ENCODE measurements at regions not wholly inside any gene's neighbourhood (a gene's known extent, or its start where the extent isn't known, plus 50 kb on each side); places are given as distances from the start of the nearest gene placed in this dataset.
A peak's percentile ranks its signal among the peaks of the same experiment; 100 is the strongest.

- no peaks in the 10 kb centered on the region for H3K27me3 ChIP-seq
- TF ChIP-seq, protein P1, sequence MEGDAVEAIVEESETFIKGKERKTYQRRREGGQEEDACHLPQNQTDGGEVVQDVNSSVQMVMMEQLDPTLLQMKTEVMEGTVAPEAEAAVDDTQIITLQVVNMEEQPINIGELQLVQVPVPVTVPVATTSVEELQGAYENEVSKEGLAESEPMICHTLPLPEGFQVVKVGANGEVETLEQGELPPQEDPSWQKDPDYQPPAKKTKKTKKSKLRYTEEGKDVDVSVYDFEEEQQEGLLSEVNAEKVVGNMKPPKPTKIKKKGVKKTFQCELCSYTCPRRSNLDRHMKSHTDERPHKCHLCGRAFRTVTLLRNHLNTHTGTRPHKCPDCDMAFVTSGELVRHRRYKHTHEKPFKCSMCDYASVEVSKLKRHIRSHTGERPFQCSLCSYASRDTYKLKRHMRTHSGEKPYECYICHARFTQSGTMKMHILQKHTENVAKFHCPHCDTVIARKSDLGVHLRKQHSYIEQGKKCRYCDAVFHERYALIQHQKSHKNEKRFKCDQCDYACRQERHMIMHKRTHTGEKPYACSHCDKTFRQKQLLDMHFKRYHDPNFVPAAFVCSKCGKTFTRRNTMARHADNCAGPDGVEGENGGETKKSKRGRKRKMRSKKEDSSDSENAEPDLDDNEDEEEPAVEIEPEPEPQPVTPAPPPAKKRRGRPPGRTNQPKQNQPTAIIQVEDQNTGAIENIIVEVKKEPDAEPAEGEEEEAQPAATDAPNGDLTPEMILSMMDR (IDR thresholded peaks at IDR 0.05): no peak
- TF ChIP-seq POLR2A (IDR thresholded peaks at IDR 0.05): no peak
- no peak for DNase-seq
- H3K4me1 ChIP-seq (replicated peaks in 1 of 2): no peaks in the 10 kb centered on the region
- intact Hi-C loops (cut with DNase I): no loop called here
- H3K36me3 ChIP-seq (replicated peaks in 1 of 2): no peaks in the 10 kb centered on the region
- no peak overlapping the region for H3K4me3 ChIP-seq
- no peak overlapping the region for H3K27ac ChIP-seq
- 51 to 83% (median 61%) methylated on average over 3 of the region's 3 CpGs for WGBS, 4 donors
- no peaks in the 10 kb centered on the region for H3K9me3 ChIP-seq (replicated peaks in 1 of 3)
These were observed 1531.0 kb downstream of the UQCRFS1 start for GRCh38 chr19:27681972-27682371.

DNA sequence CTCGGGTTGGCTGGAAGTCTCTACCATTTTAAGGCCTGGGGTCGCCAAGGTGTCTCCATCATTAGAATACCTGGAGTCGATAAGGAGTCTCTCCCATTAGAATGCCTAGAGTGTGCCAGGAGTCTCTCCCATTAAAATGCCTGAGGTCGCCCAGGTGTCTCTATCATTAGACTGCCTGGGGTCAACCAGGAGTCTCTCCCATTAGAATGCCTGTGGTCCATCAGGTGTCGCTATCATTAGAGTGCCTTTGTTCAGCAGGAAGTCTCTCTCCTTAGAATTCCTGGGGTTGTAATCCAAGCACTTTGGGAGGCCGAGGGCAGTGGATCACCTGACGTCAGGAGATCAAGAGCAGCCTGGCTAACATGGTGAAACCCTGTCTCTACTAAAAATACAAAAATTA lies 1533.0 kb downstream of the UQCRFS1 start:
- TF ChIP-seq POLR2A (IDR thresholded peaks at IDR 0.05): no peak
- TF ChIP-seq, protein P1 (IDR thresholded peaks at IDR 0.05): no peak
- no peaks in the 10 kb centered on the region for H3K36me3 ChIP-seq (replicated peaks in 1 of 2)
- H3K4me1 ChIP-seq (replicated peaks in 1 of 2): no peaks in the 10 kb centered on the region
- H3K27me3 ChIP-seq: no peaks in the 10 kb centered on the region
- no peak overlapping the region for H3K27ac ChIP-seq
- 63 to 86% (median 72%) methylated on average over 5 to 7 of the region's 7 CpGs for WGBS, 4 donors
- no peaks in the 10 kb centered on the region for H3K9me3 ChIP-seq (replicated peaks in 1 of 3)
- no peak overlapping the region for H3K4me3 ChIP-seq
- intact Hi-C loops (cut with DNase I): no loop called here
- peak in 1 of 7 donors; percentile 18 for DNase-seq

- TF ChIP-seq, protein P1 (IDR thresholded peaks at IDR 0.05): no peak
- no peak for TF ChIP-seq POLR2A (IDR thresholded peaks at IDR 0.05)
- no peaks in the 10 kb centered on the region for H3K4me1 ChIP-seq (replicated peaks in 1 of 2)
- no peak overlapping the region for H3K27ac ChIP-seq
- no peak overlapping the region for H3K4me3 ChIP-seq
- intact Hi-C loops (cut with DNase I): no loop called here
- no peaks in the 10 kb centered on the region for H3K27me3 ChIP-seq
- peak in 1 of 7 donors; percentile 28 for DNase-seq
- H3K9me3 ChIP-seq (replicated peaks in 1 of 3): no peaks in the 10 kb centered on the region
- H3K36me3 ChIP-seq (replicated peaks in 1 of 2): no peaks in the 10 kb centered on the region
- WGBS, 4 donors: 51 to 75% (median 66%) methylated on average over 5 to 8 of the region's 8 CpGs
These were observed 1533.6 kb downstream of the UQCRFS1 start for GRCh38 chr19:27679399-27679798.

- Histone ChIP-seq H3K4me1 (replicated peaks in 1 of 2) (no peaks in the 10 kb centered on the region), H3K4me3 (no peak overlapping the region), H3K27ac (no peak overlapping the region), H3K9me3 (replicated peaks in 1 of 3) (no peaks in the 10 kb centered on the region), H3K36me3 (replicated peaks in 1 of 2) (no peaks in the 10 kb centered on the region), H3K27me3 (no peaks in the 10 kb centered on the region)
- no peak for TF ChIP-seq POLR2A (IDR thresholded peaks at IDR 0.05)
- TF ChIP-seq, protein P1 (IDR thresholded peaks at IDR 0.05): no peak
- intact Hi-C loops (cut with DNase I): no loop called here
- 48 to 62% (median 55%) methylated on average over 3 to 6 of the region's 6 CpGs for WGBS, 4 donors
- no peak for DNase-seq
These were observed 1536.1 kb downstream of the UQCRFS1 start for GRCh38 chr19:27676877-27677276.
